DOHH2 (cell line): ENCODE measurements at regions not wholly inside any gene's neighbourhood (a gene's known extent, or its start where the extent isn't known, plus 50 kb on each side); places are given as distances from the start of the nearest gene placed in this dataset.

Source experiments
- H3F3A ChIP-seq: fragments of 200-600 bp; sonication (generic), shearing (Covaris generic); 2 replicates; pipeline ENCODE4 v1.6.0; 2016; ENCODE audit warnings: antibody characterized with exemption, mild to moderate bottlenecking; ENCODE audit not compliant: control insufficient read depth, insufficient read depth
- H3K27ac ChIP-seq: fragments of 200-600 bp; sonication (generic); 2 replicates; pipeline ENCODE4 v1.5.1; 2014; ENCODE audit warnings: low read depth, mild to moderate bottlenecking, low read length, moderate library complexity
- H3K27me3 ChIP-seq: fragments of 200-600 bp; sonication (generic); 2 replicates; pipeline ENCODE4 v1.6.1; 2014; ENCODE audit warnings: mild to moderate bottlenecking, low read length, mixed read lengths; ENCODE audit not compliant: control insufficient read depth
- H3K36me3 ChIP-seq: fragments of 200-600 bp; sonication (generic); 2 replicates; pipeline ENCODE4 v1.6.1; 2014; ENCODE audit warnings: mild to moderate bottlenecking, low read length, moderate library complexity, mixed read lengths; ENCODE audit not compliant: control insufficient read depth
- H3K4me1 ChIP-seq: fragments of 200-600 bp; sonication (generic); 2 replicates; pipeline ENCODE4 v1.6.1; 2014; ENCODE audit warnings: mild to moderate bottlenecking, low read length, mixed read lengths; ENCODE audit not compliant: control insufficient read depth
- H3K4me2 ChIP-seq: fragments of 200-600 bp; sonication (generic); 2 replicates; pipeline ENCODE4 v1.6.0; 2014; ENCODE audit warnings: mild to moderate bottlenecking, low read length, moderate library complexity
- H3K4me3 ChIP-seq: fragments of 200-600 bp; sonication (generic); 2 replicates; pipeline ENCODE4 v1.5.1; 2014; ENCODE audit warnings: mild to moderate bottlenecking, low read length, mixed read lengths
- H3K79me2 ChIP-seq: fragments of 200-600 bp; sonication (generic); 2 replicates; pipeline ENCODE4 v1.6.1; 2014; ENCODE audit warnings: mild to moderate bottlenecking, low read length, mixed read lengths; ENCODE audit not compliant: control insufficient read depth
- H3K9me2 ChIP-seq: fragments of 200-600 bp; sonication (generic); replicated peaks from 2 replicates; pipeline ENCODE4 v1.6.1; 2014; ENCODE audit warnings: mild to moderate bottlenecking, low read length, mixed read lengths; ENCODE audit not compliant: control insufficient read depth
- H3K9me3 ChIP-seq: fragments of 200-600 bp; sonication (generic); 2 replicates; pipeline ENCODE4 v1.6.1; 2014; ENCODE audit warnings: antibody characterized with exemption, low read length, mixed read lengths; ENCODE audit not compliant: control insufficient read depth, insufficient read depth
- H4K20me1 ChIP-seq: fragments of 200-600 bp; sonication (generic); 2 replicates; pipeline ENCODE4 v1.6.0; 2014; ENCODE audit warnings: low read depth, mild to moderate bottlenecking, antibody characterized with exemption, low read length, moderate library complexity; ENCODE audit not compliant: control insufficient read depth, insufficient read depth
- CTCF ChIP-seq: fragments of 200-600 bp; sonication (generic); IDR thresholded peaks from one replicate; pipeline ENCODE4 v1.5.1; 2014; ENCODE audit warnings: antibody characterized with exemption, mild to moderate bottlenecking, low read depth, low read length; ENCODE audit not compliant: poor library complexity, severe bottlenecking
- EZH2phosphoT487 ChIP-seq: fragments of 200-600 bp; sonication (generic); IDR thresholded peaks from 2 replicates; pipeline ENCODE4 v1.6.1; 2017; ENCODE audit warnings: borderline replicate concordance, mild to moderate bottlenecking, antibody characterized with exemption, low read length, moderate library complexity, mixed read lengths

- TF ChIP-seq EZH2phosphoT487 (no peak), CTCF (no peak)
- Histone ChIP-seq H3K4me2 (no peak overlapping the region), H3K27ac (no peak overlapping the region), H4K20me1 (no peaks in the 10 kb centered on the region), H3K4me1 (no peaks in the 10 kb centered on the region), H3K36me3 (no peaks in the 10 kb centered on the region), H3K9me2 (no peaks in the 10 kb centered on the region), H3K27me3 (peaks cover 3% of the 10 kb centered on the region; the same call in 1 of the 2 replicates), H3K9me3 (no peaks in the 10 kb centered on the region; the same call in 1 of the 2 replicates), H3K4me3 (no peak overlapping the region), H3F3A (no peaks in the 10 kb centered on the region), H3K79me2 (no peaks in the 10 kb centered on the region)
Observed at GRCh38 chr12:105581420-105581819, 250.9 kb downstream of the C12orf75 start.

- Histone ChIP-seq H3K9me3 (no peaks in the 10 kb centered on the region), H3K27me3 (peaks cover 3% of the 10 kb centered on the region; the same call in 1 of the 2 replicates), H3F3A (no peaks in the 10 kb centered on the region), H3K4me1 (no peaks in the 10 kb centered on the region), H3K79me2 (no peaks in the 10 kb centered on the region), H4K20me1 (no peaks in the 10 kb centered on the region), H3K4me3 (no peak overlapping the region), H3K27ac (no peak overlapping the region), H3K4me2 (no peak overlapping the region), H3K36me3 (no peaks in the 10 kb centered on the region), H3K9me2 (no peaks in the 10 kb centered on the region)
- TF ChIP-seq EZH2phosphoT487: no peak
- TF ChIP-seq CTCF: no peak
Observed at GRCh38 chr12:105585107-105585506, 254.6 kb downstream of the C12orf75 start.

DNA sequence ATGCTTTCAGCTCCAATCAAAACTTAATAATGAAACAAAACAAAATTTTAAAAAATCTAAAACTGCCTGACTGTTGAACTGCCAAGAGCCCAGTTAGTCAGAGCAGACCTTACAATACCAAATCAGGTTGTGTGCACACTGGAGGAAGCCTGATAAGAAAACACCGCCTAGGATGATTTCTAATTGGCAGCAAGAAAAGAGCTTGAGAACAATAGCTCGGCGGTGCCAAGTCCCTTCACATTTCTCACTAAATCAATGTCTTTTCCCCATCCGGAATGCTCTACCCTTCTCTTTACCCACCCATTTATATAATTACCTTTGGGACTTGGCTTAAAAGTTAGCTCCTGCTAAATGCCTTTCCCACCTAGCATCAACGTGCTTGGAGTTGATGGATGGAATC lies 256.7 kb downstream of the C12orf75 start:
- no peak for TF ChIP-seq EZH2phosphoT487
- no peak for TF ChIP-seq CTCF
- H3K4me1 ChIP-seq: 0 out of 2 replicates have a peak, but pooled peaks cover 3% of the 10 kb centered on the region
- no peaks in the 10 kb centered on the region for H3K9me3 ChIP-seq
- H4K20me1 ChIP-seq: no peaks in the 10 kb centered on the region
- no peaks in the 10 kb centered on the region for H3K36me3 ChIP-seq
- H3F3A ChIP-seq: no peaks in the 10 kb centered on the region
- H3K27ac ChIP-seq: no peak overlapping the region
- H3K79me2 ChIP-seq: no peaks in the 10 kb centered on the region
- H3K4me2 ChIP-seq: no peak overlapping the region
- H3K4me3 ChIP-seq: no peak overlapping the region
- H3K27me3 ChIP-seq: peaks cover 9% of the 10 kb centered on the region
- H3K9me2 ChIP-seq: no peaks in the 10 kb centered on the region
